AG04449 (cell line): ENCODE measurements at regions not wholly inside any gene's neighbourhood (a gene's known extent, or its start where the extent isn't known, plus 50 kb on each side); places are given as distances from the start of the nearest gene placed in this dataset.
A peak's percentile ranks its signal among the peaks of the same experiment; 100 is the strongest.

Source experiments
- CTCF ChIA-PET: fragments of 350-600 bp; formaldehyde crosslinking; extraction: SDS; loops from one replicate; lab custom pipeline; 2021; ENCODE audit warnings: antibody characterized with exemption; lab: Yijun Ruan, JAX
- POLR2A ChIA-PET: fragments of 400-600, 350-600 bp; formaldehyde crosslinking; extraction: SDS; loops from one replicate; lab custom pipeline; 2020; ENCODE audit warnings: antibody characterized with exemption, inconsistent platforms; lab: Yijun Ruan, JAX
- DNase-seq: peaks from one replicate; pipeline ENCODE4 v3.0.0-alpha.2; 2010; ENCODE audit warnings: low read depth, low spot score
- H3K4me3 ChIP-seq: 2 replicates; pipeline ENCODE4 v1.5.1; 2011; ENCODE audit warnings: low read depth, mild to moderate bottlenecking, control low read depth, low read length
- CTCF ChIP-seq: IDR thresholded peaks from one replicate; pipeline ENCODE4 v1.5.1; 2011; ENCODE audit warnings: mild to moderate bottlenecking, moderate library complexity, low read length, control low read depth, inconsistent platforms; ENCODE audit not compliant: insufficient read depth; ENCODE audit errors: missing control alignments

GRCh38 chr2:13193075-13193474, 476.3 kb downstream of the TRIB2 start:
- H3K4me3 ChIP-seq = no peak overlapping the region
- DNase-seq = no peak
- CTCF ChIA-PET = no interaction called here
- POLR2A ChIA-PET = no interaction called here
- no peak for TF ChIP-seq CTCF

- ChIA-PET POLR2A (no interaction called here), CTCF (no interaction called here)
- peak; percentile 28 for TF ChIP-seq CTCF
- no peak overlapping the region for H3K4me3 ChIP-seq
- no peak for DNase-seq
Observed at GRCh38 chr2:13193900-13194299, 477.2 kb downstream of the TRIB2 start.

GRCh38 chr2:13195270-13195669, 478.5 kb downstream of the TRIB2 start:
- TF ChIP-seq CTCF = no peak
- H3K4me3 ChIP-seq = no peak overlapping the region
- CTCF ChIA-PET = no interaction called here
- no peak for DNase-seq
- POLR2A ChIA-PET = no interaction called here

GRCh38 chr2:13197248-13197647, 480.5 kb downstream of the TRIB2 start:
- H3K4me3 ChIP-seq = no peak overlapping the region
- POLR2A ChIA-PET = no interaction called here
- DNase-seq = no peak
- CTCF ChIA-PET = no interaction called here
- no peak for TF ChIP-seq CTCF

GRCh38 chr2:13201924-13202323, 485.2 kb downstream of the TRIB2 start:
- ChIA-PET CTCF (no interaction called here), POLR2A (no interaction called here)
- TF ChIP-seq CTCF = no peak
- DNase-seq = no peak
- no peak overlapping the region for H3K4me3 ChIP-seq

- DNase-seq = no peak
- CTCF ChIA-PET = no interaction called here
- no peak for TF ChIP-seq CTCF
- no peak overlapping the region for H3K4me3 ChIP-seq
- POLR2A ChIA-PET = no interaction called here
Observed at GRCh38 chr2:13212115-13212514, 495.4 kb downstream of the TRIB2 start.
